ENCODE measurements at regions not wholly inside any gene's neighbourhood (a gene's known extent, or its start where the extent isn't known, plus 50 kb on each side); places are given as distances from the start of the nearest gene placed in this dataset.

DNA sequence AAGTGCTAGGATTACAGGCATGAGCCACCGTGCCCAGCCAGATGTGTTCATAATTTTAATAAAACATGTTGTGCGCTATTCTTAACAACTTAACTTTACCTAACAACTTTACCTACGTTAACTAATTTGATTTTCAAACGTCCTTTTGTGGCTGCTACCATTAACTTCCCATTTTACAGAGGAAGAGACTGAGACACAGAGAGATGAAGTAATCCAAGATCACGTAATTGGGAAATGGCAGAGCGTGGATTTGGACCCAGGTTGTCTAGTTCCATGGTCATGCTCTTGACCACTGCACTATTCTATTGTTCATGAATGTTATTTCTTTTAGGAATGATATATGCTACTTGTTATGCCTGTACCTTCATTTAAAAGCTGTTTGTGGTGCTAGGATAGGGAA is 80.3 kb upstream of the MTPN start:
- FAIRE-seq: no peak

DNA sequence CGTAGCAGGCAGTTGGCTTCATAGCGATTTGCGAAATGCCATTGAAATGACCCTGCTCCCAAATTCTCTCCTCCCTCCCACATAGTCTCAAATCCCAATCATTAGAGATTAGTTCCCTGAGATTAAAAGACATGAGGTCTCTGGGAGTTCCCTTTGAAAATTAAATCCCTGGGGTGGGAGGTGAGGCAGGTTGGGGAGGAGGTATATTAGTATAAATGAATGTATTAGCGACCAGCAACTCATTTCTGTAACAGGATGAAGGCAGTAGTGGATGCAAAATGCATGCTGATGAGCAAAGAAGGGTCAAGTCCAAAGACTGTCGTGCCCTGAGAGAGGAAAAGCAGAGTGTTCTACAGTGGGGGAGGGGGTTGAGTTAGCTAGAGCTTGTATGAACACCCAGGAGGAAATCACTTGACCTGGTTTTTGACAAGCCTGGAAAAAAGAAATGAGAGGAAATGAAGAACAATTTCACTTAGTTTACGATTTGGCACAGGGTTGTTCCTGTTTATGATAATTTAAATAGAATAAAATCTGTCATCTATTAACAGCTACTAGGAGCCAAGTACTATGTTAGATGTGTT is 79.6 kb upstream of the MTPN start:
- H3K4me3 ChIP-seq (ENCODE audit: low read depth, low read length): no peak overlapping the region
- no peak for FAIRE-seq
- DNase-seq (ENCODE audit: low read depth): no peak
- TF ChIP-seq, protein P1, sequence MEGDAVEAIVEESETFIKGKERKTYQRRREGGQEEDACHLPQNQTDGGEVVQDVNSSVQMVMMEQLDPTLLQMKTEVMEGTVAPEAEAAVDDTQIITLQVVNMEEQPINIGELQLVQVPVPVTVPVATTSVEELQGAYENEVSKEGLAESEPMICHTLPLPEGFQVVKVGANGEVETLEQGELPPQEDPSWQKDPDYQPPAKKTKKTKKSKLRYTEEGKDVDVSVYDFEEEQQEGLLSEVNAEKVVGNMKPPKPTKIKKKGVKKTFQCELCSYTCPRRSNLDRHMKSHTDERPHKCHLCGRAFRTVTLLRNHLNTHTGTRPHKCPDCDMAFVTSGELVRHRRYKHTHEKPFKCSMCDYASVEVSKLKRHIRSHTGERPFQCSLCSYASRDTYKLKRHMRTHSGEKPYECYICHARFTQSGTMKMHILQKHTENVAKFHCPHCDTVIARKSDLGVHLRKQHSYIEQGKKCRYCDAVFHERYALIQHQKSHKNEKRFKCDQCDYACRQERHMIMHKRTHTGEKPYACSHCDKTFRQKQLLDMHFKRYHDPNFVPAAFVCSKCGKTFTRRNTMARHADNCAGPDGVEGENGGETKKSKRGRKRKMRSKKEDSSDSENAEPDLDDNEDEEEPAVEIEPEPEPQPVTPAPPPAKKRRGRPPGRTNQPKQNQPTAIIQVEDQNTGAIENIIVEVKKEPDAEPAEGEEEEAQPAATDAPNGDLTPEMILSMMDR (IDR thresholded peaks at IDR 0.05; ENCODE audit: insufficient read depth, low read length, severe bottlenecking): no peak
- no peaks in the 10 kb centered on the region for H3K36me3 ChIP-seq (ENCODE audit: control insufficient read depth, insufficient read depth, low read length)
- no peaks in the 10 kb centered on the region for H3K27me3 ChIP-seq (ENCODE audit: control insufficient read depth, insufficient read depth, low read length)

More for the DNA sequence above, 80.3 kb upstream of the MTPN start:
- TF ChIP-seq, protein P1 (IDR thresholded peaks at IDR 0.05; ENCODE audit: insufficient read depth, low read length, severe bottlenecking): no peak
- H3K36me3 ChIP-seq (ENCODE audit: control insufficient read depth, insufficient read depth, low read length): no peaks in the 10 kb centered on the region
- H3K27me3 ChIP-seq (ENCODE audit: control insufficient read depth, insufficient read depth, low read length): no peaks in the 10 kb centered on the region
- no peak for DNase-seq (ENCODE audit: low read depth)
- H3K4me3 ChIP-seq (ENCODE audit: low read depth, low read length): no peak overlapping the region

DNA sequence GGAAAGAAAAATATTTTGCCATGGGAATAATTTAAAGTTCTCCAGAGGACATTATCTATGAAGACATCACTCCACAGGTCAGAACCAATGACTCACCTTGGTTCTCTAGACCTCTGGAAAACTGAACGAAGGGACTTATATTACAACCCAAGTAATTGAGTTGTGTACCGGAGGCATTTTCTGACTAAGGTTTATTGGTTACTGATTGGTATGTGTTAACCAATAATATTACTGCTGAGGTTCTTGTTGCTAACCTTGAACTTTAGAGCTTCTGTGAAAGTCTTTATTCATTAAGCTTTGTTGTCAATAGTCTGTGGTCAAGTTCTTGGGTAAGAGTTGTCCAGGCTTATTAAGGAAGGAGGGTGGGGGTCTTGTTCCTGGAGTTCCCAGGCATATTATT is 78.1 kb upstream of the MTPN start:
- no peaks in the 10 kb centered on the region for H3K36me3 ChIP-seq (ENCODE audit: control insufficient read depth, insufficient read depth, low read length)
- H3K27me3 ChIP-seq (ENCODE audit: control insufficient read depth, insufficient read depth, low read length): no peaks in the 10 kb centered on the region
- no peak overlapping the region for H3K4me3 ChIP-seq (ENCODE audit: low read depth, low read length)
- DNase-seq (ENCODE audit: low read depth) (no peak), FAIRE-seq (no peak)
- TF ChIP-seq, protein P1 (IDR thresholded peaks at IDR 0.05; ENCODE audit: insufficient read depth, low read length, severe bottlenecking): no peak

DNA sequence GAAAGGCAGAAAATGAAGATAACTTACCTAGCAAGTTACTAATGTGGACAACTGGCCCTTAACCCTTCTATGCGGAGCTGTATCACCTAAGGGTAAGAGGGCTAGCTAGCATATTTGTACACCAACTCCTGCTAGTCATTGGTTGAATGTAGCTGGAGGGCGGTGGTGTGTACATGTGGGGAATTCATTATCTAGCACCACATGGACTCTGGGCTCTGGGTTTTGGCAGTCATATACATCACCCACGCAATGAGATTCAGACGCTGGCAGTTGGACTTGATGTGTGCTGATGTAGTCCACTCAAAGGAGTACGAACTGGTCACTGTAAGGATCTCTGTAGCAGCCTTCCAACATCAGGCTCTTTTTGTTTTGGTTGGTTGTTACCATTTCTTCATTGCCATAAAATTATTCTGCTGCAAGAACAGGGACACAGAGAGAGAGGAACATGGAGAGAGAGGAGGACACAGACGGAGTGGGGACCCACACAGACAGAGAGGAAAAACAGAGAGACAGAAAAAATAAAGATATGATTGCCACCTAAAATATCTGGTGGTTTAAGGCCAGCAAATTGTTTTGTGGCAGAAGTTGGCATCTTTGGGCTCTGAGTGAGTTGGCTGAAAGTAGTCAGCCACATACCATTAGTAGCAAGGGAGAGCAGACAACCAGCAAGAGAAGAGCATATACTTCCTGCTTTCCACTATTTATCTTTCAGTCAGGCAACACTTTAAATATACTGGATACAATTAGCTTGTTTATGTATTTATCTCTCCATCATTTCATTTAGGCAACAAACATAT is 76.7 kb upstream of the MTPN start:
- no peaks in the 10 kb centered on the region for H3K27me3 ChIP-seq (ENCODE audit: control insufficient read depth, insufficient read depth, low read length)
- DNase-seq (ENCODE audit: low read depth): no peak
- H3K36me3 ChIP-seq (ENCODE audit: control insufficient read depth, insufficient read depth, low read length): no peaks in the 10 kb centered on the region
- H3K4me3 ChIP-seq (ENCODE audit: low read depth, low read length): no peak overlapping the region
- TF ChIP-seq, protein P1 (IDR thresholded peaks at IDR 0.05; ENCODE audit: insufficient read depth, low read length, severe bottlenecking): no peak
- no peak for FAIRE-seq

DNA sequence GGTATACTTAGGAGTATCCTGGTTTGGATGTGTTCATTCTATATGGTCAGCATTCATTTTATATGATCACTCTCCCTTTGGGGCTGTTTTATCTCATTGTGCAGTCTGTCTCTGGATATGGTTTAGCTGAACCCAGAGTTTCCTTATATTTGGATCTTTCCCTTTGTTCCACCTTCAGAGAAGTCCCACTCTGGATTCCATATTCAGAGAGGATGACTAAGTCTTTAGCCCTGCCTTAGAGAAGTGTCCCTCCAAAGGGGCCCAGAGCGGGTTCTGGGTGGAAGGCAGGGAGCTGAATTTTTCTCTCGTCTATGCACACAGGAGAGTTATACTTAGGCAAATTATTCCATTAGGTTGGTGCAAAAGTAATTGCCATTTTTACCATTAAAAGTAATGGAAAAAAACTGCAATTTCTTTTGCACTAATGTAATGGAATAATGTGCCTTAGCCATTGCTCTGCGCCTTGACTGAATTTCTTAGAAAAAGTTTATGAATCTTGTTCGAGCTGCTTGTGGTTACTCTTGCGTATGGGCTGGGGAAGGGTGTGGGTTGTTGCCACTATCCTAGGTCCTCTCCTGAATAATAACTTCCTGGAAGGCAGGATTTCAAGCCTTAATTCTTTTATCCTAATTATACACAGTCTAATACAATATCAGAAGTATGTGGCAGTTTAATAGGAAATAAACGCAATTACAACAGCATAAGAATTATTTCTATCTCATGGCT is 74.2 kb upstream of the MTPN start:
- TF ChIP-seq, protein P1 (IDR thresholded peaks at IDR 0.05; ENCODE audit: insufficient read depth, low read length, severe bottlenecking): no peak
- FAIRE-seq (no peak), DNase-seq (ENCODE audit: low read depth) (no peak)
- Histone ChIP-seq H3K36me3 (ENCODE audit: control insufficient read depth, insufficient read depth, low read length) (no peaks in the 10 kb centered on the region), H3K27me3 (ENCODE audit: control insufficient read depth, insufficient read depth, low read length) (no peaks in the 10 kb centered on the region), H3K4me3 (ENCODE audit: low read depth, low read length) (no peak overlapping the region)

Measured in bronchial epithelial cell (primary cell).